BE2C (cell line): ENCODE measurements at regions not wholly inside any gene's neighbourhood (a gene's known extent, or its start where the extent isn't known, plus 50 kb on each side); places are given as distances from the start of the nearest gene placed in this dataset.

Experiments used
- DNase-seq: peaks from one replicate; pipeline ENCODE4 v3.0.0-alpha.2; 2020
- H3K27me3 ChIP-seq: fragments of 250-450 bp; sonication (Bioruptor Pico); 2 replicates; pipeline ENCODE4 v1.5.1; 2020; ENCODE audit warnings: mild to moderate bottlenecking
- H3K36me3 ChIP-seq: fragments of 250-450 bp; sonication (Bioruptor Pico); 2 replicates; pipeline ENCODE4 v1.5.1; 2020; ENCODE audit warnings: mild to moderate bottlenecking
- H3K4me1 ChIP-seq: fragments of 250-450 bp; sonication (Bioruptor Pico); 2 replicates; pipeline ENCODE4 v1.5.1; 2020
- H3K4me3 ChIP-seq: 2 replicates; pipeline ENCODE4 v1.5.1; 2011; ENCODE audit warnings: low read depth, low read length
- H3K9me3 ChIP-seq: fragments of 250-450 bp; sonication (Bioruptor Pico); 2 replicates; pipeline ENCODE4 v1.5.1; 2020
- CTCF ChIP-seq: IDR thresholded peaks from 2 replicates; pipeline ENCODE4 v1.5.1; 2012; ENCODE audit warnings: mild to moderate bottlenecking, low read depth, low read length

GRCh38 chr11:44515048-44515447, 50.4 kb upstream of the CD82 start:
- DNase-seq, result no peak
- H3K9me3 ChIP-seq, result no peaks in the 10 kb centered on the region
- no peaks in the 10 kb centered on the region for H3K27me3 ChIP-seq
- no peaks in the 10 kb centered on the region for H3K36me3 ChIP-seq
- H3K4me3 ChIP-seq, result no peak overlapping the region
- TF ChIP-seq CTCF, result no peak
- no peaks in the 10 kb centered on the region for H3K4me1 ChIP-seq
